ENCODE measurements at regions not wholly inside any gene's neighbourhood (a gene's known extent, or its start where the extent isn't known, plus 50 kb on each side); places are given as distances from the start of the nearest gene placed in this dataset.
A peak's percentile ranks its signal among the peaks of the same experiment; 100 is the strongest.

DNA sequence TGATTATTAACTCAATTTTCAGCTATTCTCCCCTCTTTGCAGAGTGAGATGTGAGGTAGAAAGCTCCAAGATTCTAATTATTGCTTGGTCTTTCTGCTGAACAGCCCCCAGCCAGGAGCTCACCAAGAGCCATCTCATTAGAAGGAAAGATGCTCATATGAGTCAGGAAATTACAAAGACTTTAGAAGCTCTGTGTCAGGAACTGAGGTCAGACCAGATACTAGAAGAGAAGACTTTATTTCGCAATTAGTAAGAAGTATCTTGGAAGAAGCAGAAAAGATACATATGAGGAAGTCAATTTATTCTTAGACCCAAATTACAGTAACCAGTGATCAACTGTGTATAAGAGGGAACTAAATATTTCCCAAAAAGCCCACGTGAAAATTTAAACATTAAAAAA lies 626.9 kb downstream of the ZWINT start:
- H3K4me3 ChIP-seq (ENCODE audit: low read length in 3 of 3): no peak overlapping the region
- H3K9me3 ChIP-seq (ENCODE audit: control insufficient read depth in 3 of 3, low read length in 3 of 3): no peaks in the 10 kb centered on the region
- H3K9ac ChIP-seq (ENCODE audit: low read depth in 1 of 3, low read length in 3 of 3): no peak overlapping the region
- H3K4me1 ChIP-seq (ENCODE audit: control insufficient read depth in 3 of 3, insufficient read depth in 3 of 3, low read length in 3 of 3): no peaks in the 10 kb centered on the region
- H3K36me3 ChIP-seq (ENCODE audit: control insufficient read depth in 3 of 3, insufficient read depth in 3 of 3, low read length in 3 of 3): no peaks in the 10 kb centered on the region
- H3K27me3 ChIP-seq (ENCODE audit: control insufficient read depth in 3 of 3, insufficient read depth in 3 of 3, low read length in 3 of 3): no peaks in the 10 kb centered on the region
- H3K27ac ChIP-seq (ENCODE audit: low read depth, low read length): no peak overlapping the region

- Histone ChIP-seq H3K4me3 (ENCODE audit: low read length in 3 of 3) (no peak overlapping the region), H3K27ac (ENCODE audit: low read depth, low read length) (no peak overlapping the region), H3K27me3 (ENCODE audit: control insufficient read depth in 3 of 3, insufficient read depth in 3 of 3, low read length in 3 of 3) (no peaks in the 10 kb centered on the region), H3K36me3 (ENCODE audit: control insufficient read depth in 3 of 3, insufficient read depth in 3 of 3, low read length in 3 of 3) (no peaks in the 10 kb centered on the region), H3K9me3 (ENCODE audit: control insufficient read depth in 3 of 3, low read length in 3 of 3) (no peaks in the 10 kb centered on the region), H3K4me1 (ENCODE audit: control insufficient read depth in 3 of 3, insufficient read depth in 3 of 3, low read length in 3 of 3) (no peaks in the 10 kb centered on the region), H3K9ac (ENCODE audit: low read depth in 1 of 3, low read length in 3 of 3) (no peak overlapping the region)
These were observed 656.1 kb downstream of the ZWINT start for GRCh38 chr10:55704950-55705349.

GRCh38 chr10:55668326-55668922 lies 692.6 kb downstream of the ZWINT start:
- no peak overlapping the region for H3K4me3 ChIP-seq (ENCODE audit: low read length in 3 of 3)
- no peak overlapping the region for H3K9ac ChIP-seq (ENCODE audit: low read depth in 1 of 3, low read length in 3 of 3)
- H3K4me1 ChIP-seq (ENCODE audit: control insufficient read depth in 3 of 3, insufficient read depth in 3 of 3, low read length in 3 of 3): no peaks in the 10 kb centered on the region
- H3K9me3 ChIP-seq (ENCODE audit: control insufficient read depth in 3 of 3, low read length in 3 of 3): peaks cover 0 to 4% (median 0%) of the 10 kb centered on the region in 3 donors
- no peaks in the 10 kb centered on the region for H3K36me3 ChIP-seq (ENCODE audit: control insufficient read depth in 3 of 3, insufficient read depth in 3 of 3, low read length in 3 of 3)
- H3K27ac ChIP-seq (ENCODE audit: low read depth, low read length): no peak overlapping the region
- no peaks in the 10 kb centered on the region for H3K27me3 ChIP-seq (ENCODE audit: control insufficient read depth in 3 of 3, insufficient read depth in 3 of 3, low read length in 3 of 3)

DNA sequence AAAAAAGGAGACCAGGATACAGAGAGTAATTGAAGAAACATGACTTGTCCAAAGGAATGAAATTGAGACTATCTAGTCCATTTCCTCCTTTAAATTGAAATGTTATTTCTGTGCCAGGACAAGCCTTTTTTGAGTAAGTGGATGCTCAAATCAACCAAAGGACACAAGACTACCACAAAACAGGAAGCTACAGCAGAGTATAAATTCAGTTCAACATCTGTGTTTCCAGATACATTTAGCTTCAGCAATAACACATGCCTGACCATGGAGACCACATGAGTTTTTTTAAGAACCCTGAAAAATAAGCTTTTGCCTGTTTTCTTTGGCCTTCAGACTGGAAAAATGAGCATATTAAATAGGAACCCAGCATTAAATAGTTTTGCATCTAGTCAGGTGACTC lies 707.5 kb downstream of the ZWINT start:
- Histone ChIP-seq H3K4me1 (ENCODE audit: control insufficient read depth in 3 of 3, insufficient read depth in 3 of 3, low read length in 3 of 3) (no peaks in the 10 kb centered on the region), H3K36me3 (ENCODE audit: control insufficient read depth in 3 of 3, insufficient read depth in 3 of 3, low read length in 3 of 3) (no peaks in the 10 kb centered on the region), H3K27me3 (ENCODE audit: control insufficient read depth in 3 of 3, insufficient read depth in 3 of 3, low read length in 3 of 3) (no peaks in the 10 kb centered on the region)

DNA sequence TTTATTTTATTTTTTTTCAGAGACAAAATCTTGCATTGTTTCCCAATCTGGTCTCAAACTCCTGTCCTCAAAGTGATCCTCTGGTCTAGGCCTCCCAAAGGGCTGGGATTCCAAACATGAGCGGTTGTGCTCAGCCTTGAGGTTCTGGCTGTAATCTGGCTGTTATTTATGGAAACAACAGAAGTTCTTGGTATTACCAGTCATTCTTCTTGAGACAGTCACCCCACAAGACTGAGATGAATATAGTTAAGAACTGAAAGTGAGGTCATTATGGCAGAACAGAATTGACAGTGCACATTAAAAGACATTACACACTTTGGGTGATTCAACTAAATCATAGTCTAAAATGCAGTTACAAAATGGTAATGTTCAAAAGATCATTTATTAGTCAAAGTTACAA lies 719.5 kb downstream of the ZWINT start:
- no peak overlapping the region for H3K4me3 ChIP-seq (ENCODE audit: low read length in 3 of 3)
- H3K9me3 ChIP-seq (ENCODE audit: control insufficient read depth in 3 of 3, low read length in 3 of 3): no peaks in the 10 kb centered on the region
- H3K9ac ChIP-seq (ENCODE audit: low read depth in 1 of 3, low read length in 3 of 3): no peak overlapping the region
- H3K27ac ChIP-seq (ENCODE audit: low read depth, low read length): no peak overlapping the region
- H3K36me3 ChIP-seq (ENCODE audit: control insufficient read depth in 3 of 3, insufficient read depth in 3 of 3, low read length in 3 of 3): no peaks in the 10 kb centered on the region
- no peaks in the 10 kb centered on the region for H3K4me1 ChIP-seq (ENCODE audit: control insufficient read depth in 3 of 3, insufficient read depth in 3 of 3, low read length in 3 of 3)
- no peaks in the 10 kb centered on the region for H3K27me3 ChIP-seq (ENCODE audit: control insufficient read depth in 3 of 3, insufficient read depth in 3 of 3, low read length in 3 of 3)

More for the DNA sequence above, 707.5 kb downstream of the ZWINT start:
- Histone ChIP-seq H3K9me3 (ENCODE audit: control insufficient read depth in 3 of 3, low read length in 3 of 3) (no peaks in the 10 kb centered on the region), H3K27ac (ENCODE audit: low read depth, low read length) (no peak overlapping the region), H3K4me3 (ENCODE audit: low read length in 3 of 3) (no peak overlapping the region), H3K9ac (ENCODE audit: low read depth in 1 of 3, low read length in 3 of 3) (no peak overlapping the region)

DNA sequence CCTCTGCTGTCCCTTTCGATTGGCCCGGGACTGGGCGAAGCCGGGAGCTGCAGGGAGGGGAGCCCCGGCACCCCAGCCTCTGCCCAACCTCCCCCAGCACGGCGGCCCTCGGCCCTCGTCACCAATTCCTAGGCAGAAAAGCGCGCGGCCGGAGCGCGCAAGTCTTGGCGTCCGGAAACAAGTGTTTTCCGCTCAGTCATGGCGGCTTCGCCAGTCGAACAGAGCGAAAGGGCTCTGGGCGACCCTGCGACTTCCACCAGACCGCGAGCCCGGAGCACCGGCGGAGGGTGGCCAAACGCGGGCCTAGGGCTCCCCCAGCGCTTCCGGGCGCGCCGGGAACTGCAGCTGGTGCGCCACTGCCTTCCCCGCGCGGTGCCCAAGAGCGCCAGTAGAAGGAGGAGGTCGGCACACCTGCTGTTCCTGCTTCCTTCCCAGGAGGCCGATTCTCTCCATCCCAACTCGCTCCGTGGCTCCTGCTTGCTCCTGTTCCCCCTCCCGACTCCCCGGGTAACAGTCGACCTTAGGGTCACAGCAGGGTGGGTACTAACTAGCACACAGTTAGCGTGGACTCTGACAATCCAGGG lies 729.9 kb downstream of the ZWINT start:
- no peaks in the 10 kb centered on the region for H3K9me3 ChIP-seq (ENCODE audit: control insufficient read depth in 3 of 3, low read length in 3 of 3)
- H3K9ac ChIP-seq (ENCODE audit: low read depth in 1 of 3, low read length in 3 of 3): peak overlapping the region in 1 of 3 donors; percentile 70
- no peak overlapping the region for H3K27ac ChIP-seq (ENCODE audit: low read depth, low read length)
- peak overlapping the region; percentile 64 to 71 (median 65) for H3K4me3 ChIP-seq (ENCODE audit: low read length in 3 of 3)
- no peaks in the 10 kb centered on the region for H3K36me3 ChIP-seq (ENCODE audit: control insufficient read depth in 3 of 3, insufficient read depth in 3 of 3, low read length in 3 of 3)
- peaks cover 18 to 41% (median 23%) of the 10 kb centered on the region in 3 donors for H3K27me3 ChIP-seq (ENCODE audit: control insufficient read depth in 3 of 3, insufficient read depth in 3 of 3, low read length in 3 of 3)
- H3K4me1 ChIP-seq (ENCODE audit: control insufficient read depth in 3 of 3, insufficient read depth in 3 of 3, low read length in 3 of 3): peaks cover 13 to 19% (median 15%) of the 10 kb centered on the region in 3 donors

DNA sequence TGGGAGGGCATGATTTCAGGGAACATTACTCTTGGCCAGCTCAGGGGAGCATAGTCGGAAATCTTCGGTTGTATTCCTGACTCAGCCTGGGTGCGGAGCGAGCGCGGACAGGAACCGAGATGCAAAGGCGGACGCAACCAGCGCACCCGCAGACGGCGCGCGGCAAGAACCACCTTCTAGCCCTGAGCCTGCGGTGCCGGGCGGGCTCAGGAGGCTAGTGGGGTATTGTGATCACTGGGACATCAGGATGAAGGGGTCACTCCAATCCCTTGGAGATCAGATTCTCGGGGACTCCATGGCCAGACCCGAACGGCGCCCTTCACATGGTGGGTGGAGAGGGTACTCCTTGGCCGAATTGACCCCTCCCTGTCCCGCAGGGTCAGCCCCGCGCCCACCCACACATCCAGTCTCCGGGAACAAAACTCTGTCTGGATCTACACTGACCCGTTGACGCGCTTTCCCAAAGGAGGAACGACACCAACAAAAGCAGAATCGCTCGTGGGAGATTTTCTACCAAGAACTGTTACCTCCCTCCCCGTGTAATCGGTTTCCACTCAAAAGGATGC lies 730.5 kb downstream of the ZWINT start:
- H3K4me1 ChIP-seq (ENCODE audit: control insufficient read depth in 3 of 3, insufficient read depth in 3 of 3, low read length in 3 of 3): peaks cover 13 to 19% (median 15%) of the 10 kb centered on the region in 3 donors
- no peaks in the 10 kb centered on the region for H3K9me3 ChIP-seq (ENCODE audit: control insufficient read depth in 3 of 3, low read length in 3 of 3)
- no peaks in the 10 kb centered on the region for H3K36me3 ChIP-seq (ENCODE audit: control insufficient read depth in 3 of 3, insufficient read depth in 3 of 3, low read length in 3 of 3)
- peak overlapping the region in 1 of 3 donors; percentile 70 for H3K9ac ChIP-seq (ENCODE audit: low read depth in 1 of 3, low read length in 3 of 3)
- H3K27ac ChIP-seq (ENCODE audit: low read depth, low read length): no peak overlapping the region
- peak overlapping the region; percentile 64 to 71 (median 65) for H3K4me3 ChIP-seq (ENCODE audit: low read length in 3 of 3)
- peaks cover 18 to 41% (median 23%) of the 10 kb centered on the region in 3 donors for H3K27me3 ChIP-seq (ENCODE audit: control insufficient read depth in 3 of 3, insufficient read depth in 3 of 3, low read length in 3 of 3)

DNA sequence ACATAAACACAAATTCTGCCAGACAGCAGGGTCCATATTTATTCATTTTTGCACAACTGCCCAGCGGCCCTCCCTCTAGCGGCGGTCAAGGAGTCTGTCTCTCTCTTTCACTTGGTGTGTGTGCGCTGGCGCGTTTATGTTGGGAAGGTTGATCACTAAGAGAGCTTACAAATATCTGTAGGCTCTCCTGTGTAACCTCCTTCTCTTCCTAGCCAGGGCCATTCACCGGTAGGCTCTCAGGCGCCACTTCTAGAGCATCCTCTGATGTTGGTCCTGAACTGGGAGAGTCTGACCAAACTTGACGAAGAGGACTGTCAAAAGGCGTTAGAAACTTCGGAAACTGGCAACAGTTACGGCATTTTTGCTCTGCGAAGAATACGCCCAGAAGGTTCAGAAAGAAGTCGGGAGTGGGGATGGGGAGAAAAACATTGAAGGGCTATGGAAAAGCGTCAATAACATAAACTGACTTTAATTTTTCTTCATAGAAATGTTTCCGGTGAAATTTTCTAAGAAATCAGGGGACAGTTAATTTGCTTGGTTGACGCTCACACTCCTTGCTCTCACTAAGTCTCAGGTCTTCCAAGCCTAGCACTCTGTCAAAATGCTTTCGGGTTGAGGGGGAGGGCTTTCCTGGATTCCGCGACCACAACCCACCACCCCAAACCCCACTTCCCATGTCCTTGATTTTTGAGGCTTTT lies 731.1 kb downstream of the ZWINT start:
- H3K9ac ChIP-seq (ENCODE audit: low read depth in 1 of 3, low read length in 3 of 3): no peak overlapping the region
- H3K27me3 ChIP-seq (ENCODE audit: control insufficient read depth in 3 of 3, insufficient read depth in 3 of 3, low read length in 3 of 3): peaks cover 18 to 41% (median 28%) of the 10 kb centered on the region in 3 donors
- H3K4me3 ChIP-seq (ENCODE audit: low read length in 3 of 3): no peak overlapping the region
- H3K36me3 ChIP-seq (ENCODE audit: control insufficient read depth in 3 of 3, insufficient read depth in 3 of 3, low read length in 3 of 3): no peaks in the 10 kb centered on the region
- H3K9me3 ChIP-seq (ENCODE audit: control insufficient read depth in 3 of 3, low read length in 3 of 3): no peaks in the 10 kb centered on the region
- H3K27ac ChIP-seq (ENCODE audit: low read depth, low read length): no peak overlapping the region
- peaks cover 13 to 19% (median 15%) of the 10 kb centered on the region in 3 donors for H3K4me1 ChIP-seq (ENCODE audit: control insufficient read depth in 3 of 3, insufficient read depth in 3 of 3, low read length in 3 of 3)

- no peaks in the 10 kb centered on the region for H3K36me3 ChIP-seq (ENCODE audit: control insufficient read depth in 3 of 3, insufficient read depth in 3 of 3, low read length in 3 of 3)
- peaks cover 13 to 19% (median 15%) of the 10 kb centered on the region in 3 donors for H3K4me1 ChIP-seq (ENCODE audit: control insufficient read depth in 3 of 3, insufficient read depth in 3 of 3, low read length in 3 of 3)
- no peaks in the 10 kb centered on the region for H3K9me3 ChIP-seq (ENCODE audit: control insufficient read depth in 3 of 3, low read length in 3 of 3)
- H3K4me3 ChIP-seq (ENCODE audit: low read length in 3 of 3): peak overlapping the region in 2 of 3 donors; percentile 25 to 54
- H3K9ac ChIP-seq (ENCODE audit: low read depth in 1 of 3, low read length in 3 of 3): peak overlapping the region in 1 of 3 donors; percentile 16
- no peak overlapping the region for H3K27ac ChIP-seq (ENCODE audit: low read depth, low read length)
- H3K27me3 ChIP-seq (ENCODE audit: control insufficient read depth in 3 of 3, insufficient read depth in 3 of 3, low read length in 3 of 3): peaks cover 18 to 41% (median 28%) of the 10 kb centered on the region in 3 donors
These were observed 732.8 kb downstream of the ZWINT start for GRCh38 chr10:55628260-55628701.

Data from skeletal muscle tissue (tissue), 3 donors.